ENCODE measurements at regions not wholly inside any gene's neighbourhood (a gene's known extent, or its start where the extent isn't known, plus 50 kb on each side); places are given as distances from the start of the nearest gene placed in this dataset.
"Not testable (repeated sequence)": the region's sequence is repeated elsewhere in the genome, so short reads cannot be mapped to it uniquely, and the experiment has no call there.

GRCh38 chr2:75289771-75290170 lies 90.5 kb upstream of the TACR1 start:
- DNase-seq (ENCODE audit: low read depth) = no peak
- no peak overlapping the region for H3K4me3 ChIP-seq (ENCODE audit: low read depth, low read length)
- no peak for TF ChIP-seq CTCF (IDR thresholded peaks at IDR 0.05; ENCODE audit: control insufficient read depth, extremely low read depth, insufficient read depth)

GRCh38 chr2:75289178-75289577 lies 89.9 kb upstream of the TACR1 start:
- not testable (repeated sequence) for H3K4me3 ChIP-seq (ENCODE audit: low read depth, low read length); DNase-seq (ENCODE audit: low read depth)

- no peak overlapping the region for H3K4me3 ChIP-seq (ENCODE audit: low read depth, low read length)
- DNase-seq (ENCODE audit: low read depth) = no peak
- TF ChIP-seq CTCF (IDR thresholded peaks at IDR 0.05; ENCODE audit: control insufficient read depth, extremely low read depth, insufficient read depth) = no peak
Observed at GRCh38 chr2:75288760-75289159, 89.4 kb upstream of the TACR1 start.

- no peak for DNase-seq (ENCODE audit: low read depth)
- TF ChIP-seq CTCF (IDR thresholded peaks at IDR 0.05; ENCODE audit: control insufficient read depth, extremely low read depth, insufficient read depth) = no peak
- no peak overlapping the region for H3K4me3 ChIP-seq (ENCODE audit: low read depth, low read length)
Observed at GRCh38 chr2:75287624-75288316, 88.5 kb upstream of the TACR1 start.

GRCh38 chr2:75284345-75284744 lies 85.0 kb upstream of the TACR1 start:
- TF ChIP-seq CTCF (IDR thresholded peaks at IDR 0.05; ENCODE audit: control insufficient read depth, extremely low read depth, insufficient read depth) = no peak
- DNase-seq (ENCODE audit: low read depth) = no peak
- H3K4me3 ChIP-seq (ENCODE audit: low read depth, low read length) = no peak overlapping the region

GRCh38 chr2:75278821-75279379 lies 79.6 kb upstream of the TACR1 start:
- no peak for TF ChIP-seq CTCF (IDR thresholded peaks at IDR 0.05; ENCODE audit: control insufficient read depth, extremely low read depth, insufficient read depth)
- H3K4me3 ChIP-seq (ENCODE audit: low read depth, low read length) = no peak overlapping the region
- DNase-seq (ENCODE audit: low read depth) = no peak

DNA sequence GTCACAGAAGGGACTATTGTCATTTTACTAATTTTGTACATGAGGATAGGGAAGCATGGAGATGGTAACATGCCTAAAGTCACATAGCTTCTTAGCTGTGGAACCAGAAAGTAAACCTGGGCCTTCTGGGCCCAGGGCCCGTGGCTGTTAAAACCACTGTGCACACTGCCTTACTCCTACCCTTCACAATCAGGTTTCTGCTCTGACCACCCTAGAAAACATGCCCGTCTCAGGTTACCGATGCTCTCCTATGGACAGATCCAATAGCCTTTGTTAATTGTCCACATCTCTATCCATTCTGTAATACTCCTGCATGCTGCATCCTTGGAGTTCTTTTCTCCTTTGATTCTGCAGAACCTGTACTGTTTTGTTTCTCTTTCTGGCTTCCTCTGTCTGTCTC lies 79.0 kb upstream of the TACR1 start:
- no peak for DNase-seq (ENCODE audit: low read depth)
- H3K4me3 ChIP-seq (ENCODE audit: low read depth, low read length) = no peak overlapping the region
- no peak for TF ChIP-seq CTCF (IDR thresholded peaks at IDR 0.05; ENCODE audit: control insufficient read depth, extremely low read depth, insufficient read depth)

All from LNCaP clone FGC (cell line).